B cell (primary cell): ENCODE measurements at regions not wholly inside any gene's neighbourhood (a gene's known extent, or its start where the extent isn't known, plus 50 kb on each side); places are given as distances from the start of the nearest gene placed in this dataset.

Experiments
- ATAC-seq: fragments of 200-7000 bp; cut with Tn5 transposase; one replicate; pipeline ENCODE4 v1.10.0; 2021; ENCODE audit warnings: low read depth, mild to moderate bottlenecking, moderate number of reproducible peaks, moderate library complexity
- CTCF ChIA-PET: fragments of 350-600 bp; sonication (Branson Sonifier 250); formaldehyde crosslinking; loops from one replicate; lab custom pipeline; 2021; ENCODE audit warnings: antibody characterized with exemption, inconsistent platforms; lab: Charles Lee
- POLR2A ChIA-PET: fragments of 350-600 bp; sonication (Branson Sonifier 250); formaldehyde crosslinking; loops from one replicate; lab custom pipeline; 2021; ENCODE audit warnings: antibody characterized with exemption; lab: Charles Lee
- DNase-seq: peaks from one replicate; pipeline ENCODE4 v3.0.0; 2013
- H2AFZ ChIP-seq: 2 replicates; pipeline ENCODE4 v1.6.1; 2012; ENCODE audit warnings: mild to moderate bottlenecking, low read depth, low read length; ENCODE audit not compliant: insufficient read depth, poor library complexity, severe bottlenecking
- H3K27ac ChIP-seq, 2 donors: 1 replicate in 1 of 2; 2 replicates in 1 of 2; pipeline ENCODE4 v1.5.1; 2012 to 2013; ENCODE audit warnings: low read length in 2 of 2, mild to moderate bottlenecking in 2 of 2, moderate library complexity in 1 of 2
- H3K27me3 ChIP-seq, 4 experiments: fragments of 200-600 bp in 1 of 4; sonication (generic) in 1 of 4; replicated peaks in 1 of 4; 1 replicate in 2 of 4; 2 replicates in 2 of 4; pipeline versions ENCODE4 v1.6.1 to v1.7.0; 2013 to 2016; ENCODE audit warnings: low read length in 3 of 4, mild to moderate bottlenecking in 2 of 4, mixed read lengths in 1 of 4, moderate library complexity in 1 of 4; ENCODE audit not compliant: insufficient read depth in 4 of 4, control insufficient read depth in 3 of 4; ENCODE audit errors: control extremely low read depth in 1 of 4
- H3K36me3 ChIP-seq, 2 experiments: replicated peaks in 1 of 2; 1 replicate in 1 of 2; 2 replicates in 1 of 2; pipeline versions ENCODE4 v1.6.1 to v1.7.1; 2013; ENCODE audit warnings: low read length in 1 of 2; ENCODE audit not compliant: insufficient read depth in 2 of 2, control insufficient read depth in 1 of 2; ENCODE audit errors: control extremely low read depth in 1 of 2, extremely low read depth in 1 of 2
- H3K4me1 ChIP-seq, 2 donors: fragments of 200-600 bp in 1 of 2; sonication (generic) in 1 of 2; 1 replicate in 1 of 2; 2 replicates in 1 of 2; pipeline versions ENCODE4 v1.5.1 to v1.6.1; 2013 to 2017; ENCODE audit warnings: low read length in 2 of 2; ENCODE audit not compliant: control insufficient read depth in 2 of 2, insufficient read depth in 2 of 2
- H3K4me2 ChIP-seq: replicated peaks from 2 replicates; pipeline ENCODE3; 2012; ENCODE audit warnings: mild to moderate bottlenecking, low read depth, low read length; ENCODE audit not compliant: poor library complexity, severe bottlenecking
- H3K4me3 ChIP-seq, 5 experiments: fragments of 200-600 bp in 1 of 5; sonication (generic) in 1 of 5; 1 replicate in 3 of 5; 2 replicates in 2 of 5; pipeline versions ENCODE4 v1.5.1 to v1.7.0; 2011 to 2016; ENCODE audit warnings: low read length in 4 of 5, mild to moderate bottlenecking in 4 of 5, low read depth in 2 of 5, control low read depth in 1 of 5, moderate library complexity in 1 of 5; ENCODE audit not compliant: insufficient read depth in 1 of 5; ENCODE audit errors: control extremely low read depth in 1 of 5, extremely low read depth in 1 of 5
- H3K79me2 ChIP-seq: fragments of 200-600 bp; sonication (generic); one replicate; pipeline ENCODE4 v1.6.0; 2016; ENCODE audit warnings: low read length; ENCODE audit not compliant: control insufficient read depth, insufficient read depth
- H3K9ac ChIP-seq: fragments of 200-600 bp; sonication (generic); 2 replicates; pipeline ENCODE4 v1.6.1; 2017; ENCODE audit warnings: mild to moderate bottlenecking, low read length, moderate library complexity
- H3K9me3 ChIP-seq, 3 donors: one replicate each; pipeline versions ENCODE4 v1.6.1 to v1.7.1; 2013; ENCODE audit warnings: low read length in 2 of 3; ENCODE audit not compliant: control insufficient read depth in 2 of 3, insufficient read depth in 1 of 3; ENCODE audit errors: control extremely low read depth in 1 of 3
- H4K20me1 ChIP-seq: 2 replicates; pipeline ENCODE4 v1.6.0; 2012; ENCODE audit warnings: mild to moderate bottlenecking, low read length; ENCODE audit not compliant: insufficient read depth, control insufficient read depth, poor library complexity, severe bottlenecking
- H3K27ac Mint-ChIP-seq: one replicate; pipeline ENCODE4 v1.8.0; 2021; ENCODE audit warnings: mixed read lengths
- H3K27me3 Mint-ChIP-seq: one replicate; pipeline ENCODE4 v1.8.0; 2021; ENCODE audit warnings: mixed read lengths
- H3K4me1 Mint-ChIP-seq: one replicate; pipeline ENCODE4 v1.8.0; 2021; ENCODE audit warnings: mixed read lengths
- H3K4me3 Mint-ChIP-seq: one replicate; pipeline ENCODE4 v1.8.0; 2021; ENCODE audit warnings: mixed read lengths
- H3K9me3 Mint-ChIP-seq: one replicate; pipeline ENCODE4 v1.8.0; 2022; ENCODE audit warnings: mixed read lengths; ENCODE audit not compliant: insufficient read depth
- EZH2 ChIP-seq: IDR thresholded peaks from 2 replicates; pipeline ENCODE4 v1.6.1; 2012; ENCODE audit warnings: borderline replicate concordance, low read depth, mild to moderate bottlenecking, moderate library complexity, low read length; ENCODE audit not compliant: insufficient read depth, poor library complexity, severe bottlenecking
- WGBS: methylation state at CpG from one replicate; pipeline ENCODE4 v1.1.5; 2013; ENCODE audit warnings: missing lambda C conversion rate; ENCODE audit not compliant: insufficient coverage; 5-methylcytosine and 5-hydroxymethylcytosine counted together
- intact Hi-C: fragments of 100-400 bp; cut with micrococcal nuclease; formaldehyde crosslinking; loops from one replicate; pipeline ENCODE4 v1.10.0; 2022
- TF ChIP-seq, protein P1 (sequence below): fragments of 200-600 bp; IDR thresholded peaks from one replicate; pipeline ENCODE4 v1.8.0; 2022; ENCODE audit warnings: antibody characterized with exemption, mild to moderate bottlenecking

DNA sequence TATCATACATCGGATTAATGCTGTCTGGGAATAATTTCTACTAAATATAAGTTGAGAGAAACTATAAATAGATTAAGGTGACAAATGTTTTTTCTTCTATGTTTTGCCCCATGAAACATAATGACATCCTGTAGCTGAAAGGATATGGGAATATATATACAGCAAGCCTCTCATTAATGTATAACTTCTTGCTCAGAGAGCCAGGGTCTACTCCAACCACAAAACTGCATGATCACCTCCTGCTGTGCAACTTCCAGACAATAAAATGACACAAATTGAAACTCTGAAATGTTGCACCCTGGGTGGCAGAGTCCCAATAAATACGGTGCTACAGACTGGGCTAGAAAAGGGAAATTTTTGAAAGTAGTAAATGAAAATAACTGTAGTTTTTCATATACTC is 571.9 kb upstream of the CBLB start:
- Histone ChIP-seq H3K9ac (no peak overlapping the region), H3K4me3 (no peak overlapping the region), H3K4me1 (no peaks in the 10 kb centered on the region), H3K9me3 (no peaks in the 10 kb centered on the region), H3K4me2 (no peak overlapping the region), H2AFZ (no peak overlapping the region), H3K79me2 (no peaks in the 10 kb centered on the region), H3K27ac (no peak overlapping the region), H3K27me3 (no peaks in the 10 kb centered on the region), H4K20me1 (no peaks in the 10 kb centered on the region), H3K36me3 (no peaks in the 10 kb centered on the region)
- Mint-ChIP-seq H3K9me3 (no peaks in the 10 kb centered on the region), H3K27ac (no peak overlapping the region), H3K4me1 (no peaks in the 10 kb centered on the region), H3K27me3 (no peaks in the 10 kb centered on the region), H3K4me3 (no peak overlapping the region)
- WGBS: no CpG with 5 or more reads among the region's 2 CpGs
- POLR2A ChIA-PET: no interaction called here
- no peak for DNase-seq
- intact Hi-C loops: no loop called here
- CTCF ChIA-PET: no interaction called here
- no peak for ATAC-seq
- TF ChIP-seq, protein P1, sequence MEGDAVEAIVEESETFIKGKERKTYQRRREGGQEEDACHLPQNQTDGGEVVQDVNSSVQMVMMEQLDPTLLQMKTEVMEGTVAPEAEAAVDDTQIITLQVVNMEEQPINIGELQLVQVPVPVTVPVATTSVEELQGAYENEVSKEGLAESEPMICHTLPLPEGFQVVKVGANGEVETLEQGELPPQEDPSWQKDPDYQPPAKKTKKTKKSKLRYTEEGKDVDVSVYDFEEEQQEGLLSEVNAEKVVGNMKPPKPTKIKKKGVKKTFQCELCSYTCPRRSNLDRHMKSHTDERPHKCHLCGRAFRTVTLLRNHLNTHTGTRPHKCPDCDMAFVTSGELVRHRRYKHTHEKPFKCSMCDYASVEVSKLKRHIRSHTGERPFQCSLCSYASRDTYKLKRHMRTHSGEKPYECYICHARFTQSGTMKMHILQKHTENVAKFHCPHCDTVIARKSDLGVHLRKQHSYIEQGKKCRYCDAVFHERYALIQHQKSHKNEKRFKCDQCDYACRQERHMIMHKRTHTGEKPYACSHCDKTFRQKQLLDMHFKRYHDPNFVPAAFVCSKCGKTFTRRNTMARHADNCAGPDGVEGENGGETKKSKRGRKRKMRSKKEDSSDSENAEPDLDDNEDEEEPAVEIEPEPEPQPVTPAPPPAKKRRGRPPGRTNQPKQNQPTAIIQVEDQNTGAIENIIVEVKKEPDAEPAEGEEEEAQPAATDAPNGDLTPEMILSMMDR: no peak
- TF ChIP-seq EZH2: no peak

DNA sequence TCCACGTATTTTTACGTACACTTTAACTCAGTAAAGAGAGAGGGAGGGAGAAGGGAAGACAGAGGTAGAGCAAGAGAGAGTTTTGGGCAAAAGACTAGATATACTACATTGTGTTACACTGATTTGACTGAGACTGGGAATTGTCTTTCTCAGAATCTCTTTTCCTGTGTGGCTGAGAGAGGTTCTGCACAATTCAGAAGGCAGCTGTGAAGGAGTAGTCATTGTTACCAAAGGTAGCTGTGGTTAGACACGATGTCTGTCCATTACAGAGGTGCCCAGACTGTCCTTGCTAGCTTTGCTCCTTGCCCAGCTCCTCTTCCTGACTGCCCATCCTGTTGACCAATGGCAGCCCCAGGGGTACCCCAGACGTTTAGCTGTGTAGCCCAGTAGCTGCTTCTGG is 577.5 kb upstream of the CBLB start:
- Histone ChIP-seq H3K79me2 (no peaks in the 10 kb centered on the region), H3K4me1 (no peaks in the 10 kb centered on the region), H3K9me3 (peaks cover 0 to 1% (median 0%) of the 10 kb centered on the region in 3 donors), H3K4me3 (no peak overlapping the region), H3K36me3 (no peaks in the 10 kb centered on the region), H4K20me1 (no peaks in the 10 kb centered on the region), H3K4me2 (no peak overlapping the region), H3K27me3 (no peaks in the 10 kb centered on the region), H2AFZ (no peak overlapping the region), H3K9ac (no peak overlapping the region), H3K27ac (no peak overlapping the region)
- TF ChIP-seq EZH2: no peak
- TF ChIP-seq, protein P1: no peak
- Mint-ChIP-seq H3K4me1 (no peaks in the 10 kb centered on the region), H3K27me3 (no peaks in the 10 kb centered on the region), H3K27ac (no peak overlapping the region), H3K4me3 (no peak overlapping the region), H3K9me3 (peaks cover 7% of the 10 kb centered on the region)
- CTCF ChIA-PET: no interaction called here
- POLR2A ChIA-PET: no interaction called here
- DNase-seq (no peak), ATAC-seq (no peak)
- intact Hi-C loops: no loop called here
- WGBS: 63% methylated on average over 2 of the region's 4 CpGs
